GM12878 (cell line): ENCODE measurements at regions not wholly inside any gene's neighbourhood (a gene's known extent, or its start where the extent isn't known, plus 50 kb on each side); places are given as distances from the start of the nearest gene placed in this dataset.

Experiments
- ATAC-seq: fragments of 200-7000 bp; cut with Tn5 transposase; 3 replicates; pipeline ENCODE4 v1.9.1; 2020; ENCODE audit warnings: mild to moderate bottlenecking, moderate library complexity
- BruUV-seq: library from RNA; stranded (reverse); fragments of 400-500 nt; replicated peaks from 2 replicates; lab custom pipeline; 2021; lab: Mats Ljungman, UMichigan
- CTCF ChIA-PET: fragments of 300-600 bp; sonication (Branson Sonifier 250); formaldehyde crosslinking; extraction: SDS; loops from one replicate; lab custom pipeline; 2021; ENCODE audit warnings: inconsistent platforms; lab: Yijun Ruan, JAX
- POLR2A ChIA-PET: fragments of 350-600 bp; formaldehyde crosslinking; extraction: SDS; loops from one replicate; lab custom pipeline; 2021; ENCODE audit warnings: inconsistent platforms; lab: Charles Lee
- RAD21 ChIA-PET: fragments of 300-600 bp; sonication (Branson Sonifier 250); formaldehyde crosslinking; loops from one replicate; lab custom pipeline; 2023; ENCODE audit warnings: antibody characterized with exemption; ENCODE audit not compliant: unreplicated experiment; lab: Charles Lee
- SMC1A ChIA-PET: fragments of 300-600 bp; sonication (Branson Sonifier 250); formaldehyde crosslinking; loops from one replicate; lab custom pipeline; 2023; ENCODE audit not compliant: unreplicated experiment, uncharacterized antibody; lab: Charles Lee
- DNase-seq: peaks from one replicate; pipeline ENCODE4 v3.0.0-alpha.2; 2011; ENCODE audit warnings: low read depth, low spot score
- FAIRE-seq: peaks from 3 replicates; lab custom pipeline; 2011; peaks lifted over from hg19 to GRCh38; lab: Jason Lieb, UNC
- H2AFZ ChIP-seq: 2 replicates; pipeline ENCODE4 v1.6.0; 2011; ENCODE audit warnings: low read depth, low read length, control low read depth; ENCODE audit not compliant: control insufficient read depth
- H3K27ac ChIP-seq: 2 replicates; pipeline ENCODE4 v1.5.1; 2011; ENCODE audit warnings: control low read depth; ENCODE audit not compliant: control insufficient read depth, insufficient read depth
- H3K27me3 ChIP-seq, 2 experiments: replicated peaks in 1 of 2; 2 replicates each; pipeline versions ENCODE4 v1.6.0 to v1.6.1; 2011; ENCODE audit warnings: low read length in 1 of 2; ENCODE audit not compliant: control insufficient read depth in 2 of 2, insufficient read depth in 2 of 2
- H3K36me3 ChIP-seq, 2 experiments: 2 replicates each; pipeline ENCODE4 v1.5.1; 2011; ENCODE audit warnings: low read length in 1 of 2; ENCODE audit not compliant: control insufficient read depth in 2 of 2, insufficient read depth in 2 of 2
- H3K4me1 ChIP-seq: 2 replicates; pipeline ENCODE4 v1.6.1; 2011; ENCODE audit warnings: mild to moderate bottlenecking, low read length, moderate library complexity, mixed read lengths; ENCODE audit not compliant: control insufficient read depth, insufficient read depth
- H3K4me2 ChIP-seq: 2 replicates; pipeline ENCODE4 v1.6.0; 2011; ENCODE audit warnings: control low read depth; ENCODE audit not compliant: control insufficient read depth, insufficient read depth
- H3K4me3 ChIP-seq: fragments of 200-600 bp; sonication (generic); 2 replicates; pipeline ENCODE4 v1.5.1; 2016
- H3K79me2 ChIP-seq: 2 replicates; pipeline ENCODE4 v1.6.0; 2011; ENCODE audit warnings: low read length; ENCODE audit not compliant: control insufficient read depth, insufficient read depth
- H3K9ac ChIP-seq: 2 replicates; pipeline ENCODE4 v1.8.0; 2011; ENCODE audit warnings: low read length, control low read depth, mixed read lengths; ENCODE audit not compliant: control insufficient read depth, insufficient read depth
- H3K9me3 ChIP-seq: replicated peaks from 3 replicates; pipeline ENCODE4 v1.5.1; 2011; ENCODE audit warnings: mild to moderate bottlenecking, low read length; ENCODE audit not compliant: control insufficient read depth, insufficient read depth
- H4K20me1 ChIP-seq: 2 replicates; pipeline ENCODE4 v1.6.0; 2011; ENCODE audit not compliant: control insufficient read depth, insufficient read depth
- CEBPB ChIP-seq, 2 experiments: fragments of 150-350 bp in 1 of 2; IDR thresholded peaks; 2 replicates each; pipeline ENCODE4 v1.6.1; 2012 to 2014; ENCODE audit warnings: low read depth in 2 of 2, low read length in 2 of 2, borderline replicate concordance in 1 of 2, inconsistent platforms in 1 of 2
- CHD4 ChIP-seq: fragments of 200-600 bp; sonication (generic); IDR thresholded peaks from 2 replicates; pipeline ENCODE4 v1.6.1; 2016; ENCODE audit warnings: mild to moderate bottlenecking
- IKZF1 ChIP-seq: fragments of 450-650 bp; conservative IDR thresholded peaks from 2 replicates; pipeline ENCODE4 v1.6.1; 2017; ENCODE audit warnings: antibody characterized with exemption, mild to moderate bottlenecking
- IKZF2 ChIP-seq, 2 experiments: fragments of 450-650 bp; IDR thresholded peaks; 2 replicates each; pipeline ENCODE4 v1.6.1; 2017; ENCODE audit warnings: mild to moderate bottlenecking in 2 of 2, moderate library complexity in 2 of 2
- JUND ChIP-seq: IDR thresholded peaks from 2 replicates; pipeline ENCODE4 v1.6.1; 2012; ENCODE audit warnings: low read depth, mild to moderate bottlenecking, low read length, improper control_type of control experiment, moderate library complexity
- KAT2A ChIP-seq: conservative IDR thresholded peaks from 2 replicates; pipeline ENCODE4 v1.6.1; 2011; ENCODE audit warnings: low read depth, low read length; ENCODE audit not compliant: control insufficient read depth
- MEF2A ChIP-seq: IDR thresholded peaks from 2 replicates; pipeline ENCODE4 v1.6.1; 2011; ENCODE audit warnings: low read depth, mild to moderate bottlenecking, low read length, moderate library complexity; ENCODE audit not compliant: insufficient read depth
- POLR2AphosphoS5 ChIP-seq: IDR thresholded peaks from 2 replicates; pipeline ENCODE4 v1.6.1; 2011; ENCODE audit warnings: mild to moderate bottlenecking, low read length, inconsistent platforms
- RELA ChIP-seq: fragments of 450-650 bp; IDR thresholded peaks from 2 replicates; pipeline ENCODE4 v1.8.0; 2014; ENCODE audit warnings: borderline replicate concordance; ENCODE audit not compliant: partially characterized antibody
- ZNF207 ChIP-seq: fragments of 450-650 bp; IDR thresholded peaks from 2 replicates; pipeline ENCODE4 v1.6.1; 2014; ENCODE audit warnings: antibody characterized with exemption, mild to moderate bottlenecking, borderline replicate concordance
- WGBS: methylation state at CpG from one replicate; pipeline ENCODE4 v1.1.6; 2016; ENCODE audit warnings: low lambda C conversion rate; ENCODE audit not compliant: insufficient replicate concordance, insufficient coverage; ENCODE audit errors: missing lambda C conversion rate; 5-methylcytosine and 5-hydroxymethylcytosine counted together
- in situ Hi-C: fragments of 300-500 bp; cut with MboI; formaldehyde crosslinking; loops from 9 replicates; pipeline ENCODE4 v1.14.3; 2018; ENCODE audit warnings: mixed read lengths
- intact Hi-C: fragments of 100-400 bp; cut with micrococcal nuclease; formaldehyde crosslinking; loops from one replicate; pipeline ENCODE4 v1.14.2; 2022; ENCODE audit not compliant: unreplicated experiment
- TF ChIP-seq, protein P1 (sequence below): fragments of 450-650 bp; IDR thresholded peaks from 2 replicates; pipeline ENCODE4 v1.6.1; 2017; ENCODE audit warnings: mild to moderate bottlenecking
- TF ChIP-seq, protein P2 (sequence below): fragments of 450-650 bp; IDR thresholded peaks from 2 replicates; pipeline ENCODE4 v1.6.1; 2016; ENCODE audit warnings: mild to moderate bottlenecking
- TF ChIP-seq, protein P3 (sequence below): IDR thresholded peaks from 2 replicates; pipeline ENCODE4 v1.6.1; 2011; ENCODE audit warnings: borderline replicate concordance, low read depth, mild to moderate bottlenecking, moderate library complexity, mixed read lengths, low read length; ENCODE audit not compliant: insufficient read depth; ENCODE audit errors: extremely low read length
- TF ChIP-seq, protein P4 (sequence below): fragments of 450-650 bp; IDR thresholded peaks from 2 replicates; pipeline ENCODE4 v1.6.1; 2018; ENCODE audit warnings: mild to moderate bottlenecking, low read depth, moderate library complexity; ENCODE audit not compliant: partially characterized antibody
- TF ChIP-seq, protein P5 (sequence below): fragments of 450-650 bp; IDR thresholded peaks from 2 replicates; pipeline ENCODE4 v1.6.1; 2014; ENCODE audit warnings: mild to moderate bottlenecking

DNA sequence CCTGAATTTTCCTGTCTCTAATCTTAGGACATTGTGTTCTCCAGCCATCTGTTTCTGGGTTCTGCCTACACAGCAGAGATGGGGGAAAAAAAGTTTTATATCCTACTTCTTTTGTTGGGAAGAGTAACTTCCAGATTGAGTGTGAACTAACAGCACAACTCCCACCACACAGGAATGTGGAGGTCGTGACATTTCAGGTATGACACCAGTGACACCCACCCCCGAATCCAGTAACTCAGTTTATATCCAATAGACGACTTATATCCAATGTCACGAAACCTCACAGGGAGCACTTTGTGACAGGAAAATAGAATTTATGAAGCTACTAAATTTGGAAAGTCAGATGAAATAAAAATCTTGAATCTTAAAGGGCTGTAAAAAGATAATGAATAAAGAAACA lies 211.9 kb upstream of the GRM3 start (continued):
- TF ChIP-seq, protein P1, sequence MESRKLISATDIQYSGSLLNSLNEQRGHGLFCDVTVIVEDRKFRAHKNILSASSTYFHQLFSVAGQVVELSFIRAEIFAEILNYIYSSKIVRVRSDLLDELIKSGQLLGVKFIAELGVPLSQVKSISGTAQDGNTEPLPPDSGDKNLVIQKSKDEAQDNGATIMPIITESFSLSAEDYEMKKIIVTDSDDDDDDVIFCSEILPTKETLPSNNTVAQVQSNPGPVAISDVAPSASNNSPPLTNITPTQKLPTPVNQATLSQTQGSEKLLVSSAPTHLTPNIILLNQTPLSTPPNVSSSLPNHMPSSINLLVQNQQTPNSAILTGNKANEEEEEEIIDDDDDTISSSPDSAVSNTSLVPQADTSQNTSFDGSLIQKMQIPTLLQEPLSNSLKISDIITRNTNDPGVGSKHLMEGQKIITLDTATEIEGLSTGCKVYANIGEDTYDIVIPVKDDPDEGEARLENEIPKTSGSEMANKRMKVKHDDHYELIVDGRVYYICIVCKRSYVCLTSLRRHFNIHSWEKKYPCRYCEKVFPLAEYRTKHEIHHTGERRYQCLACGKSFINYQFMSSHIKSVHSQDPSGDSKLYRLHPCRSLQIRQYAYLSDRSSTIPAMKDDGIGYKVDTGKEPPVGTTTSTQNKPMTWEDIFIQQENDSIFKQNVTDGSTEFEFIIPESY, result no peak
- TF ChIP-seq, protein P2, sequence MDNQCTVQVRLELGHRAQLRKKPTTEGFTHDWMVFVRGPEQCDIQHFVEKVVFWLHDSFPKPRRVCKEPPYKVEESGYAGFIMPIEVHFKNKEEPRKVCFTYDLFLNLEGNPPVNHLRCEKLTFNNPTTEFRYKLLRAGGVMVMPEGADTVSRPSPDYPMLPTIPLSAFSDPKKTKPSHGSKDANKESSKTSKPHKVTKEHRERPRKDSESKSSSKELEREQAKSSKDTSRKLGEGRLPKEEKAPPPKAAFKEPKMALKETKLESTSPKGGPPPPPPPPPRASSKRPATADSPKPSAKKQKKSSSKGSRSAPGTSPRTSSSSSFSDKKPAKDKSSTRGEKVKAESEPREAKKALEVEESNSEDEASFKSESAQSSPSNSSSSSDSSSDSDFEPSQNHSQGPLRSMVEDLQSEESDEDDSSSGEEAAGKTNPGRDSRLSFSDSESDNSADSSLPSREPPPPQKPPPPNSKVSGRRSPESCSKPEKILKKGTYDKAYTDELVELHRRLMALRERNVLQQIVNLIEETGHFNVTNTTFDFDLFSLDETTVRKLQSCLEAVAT, result no peak
- TF ChIP-seq KAT2A (no peak), JUND (no peak), CHD4 (no peak), POLR2AphosphoS5 (no peak), MEF2A (no peak)
- TF ChIP-seq, protein P3, sequence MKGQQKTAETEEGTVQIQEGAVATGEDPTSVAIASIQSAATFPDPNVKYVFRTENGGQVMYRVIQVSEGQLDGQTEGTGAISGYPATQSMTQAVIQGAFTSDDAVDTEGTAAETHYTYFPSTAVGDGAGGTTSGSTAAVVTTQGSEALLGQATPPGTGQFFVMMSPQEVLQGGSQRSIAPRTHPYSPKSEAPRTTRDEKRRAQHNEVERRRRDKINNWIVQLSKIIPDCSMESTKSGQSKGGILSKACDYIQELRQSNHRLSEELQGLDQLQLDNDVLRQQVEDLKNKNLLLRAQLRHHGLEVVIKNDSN, result no peak
- TF ChIP-seq, all 136 proteins: peak for 0

DNA sequence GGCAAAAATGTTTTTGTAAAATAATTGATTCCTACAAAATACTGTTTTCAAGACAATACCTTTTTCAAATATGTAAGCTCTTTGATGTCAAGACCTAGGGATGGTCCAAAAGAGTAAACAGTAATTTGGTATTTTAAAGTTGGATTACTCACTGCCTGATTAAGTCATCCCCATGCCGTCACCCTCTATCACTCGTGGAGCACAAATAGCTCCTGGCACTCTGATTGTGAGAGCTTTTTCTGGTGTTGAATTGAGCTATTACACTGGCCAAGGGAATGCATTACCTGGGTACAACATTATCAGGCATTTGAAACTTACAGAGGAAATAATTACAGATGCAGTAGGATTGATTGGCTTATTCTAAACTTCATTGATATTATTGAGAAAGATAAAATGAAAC lies 231.9 kb upstream of the GRM3 start:
- H3K27me3 ChIP-seq, result no peaks in the 10 kb centered on the region
- no peak for ATAC-seq
- no peaks in the 10 kb centered on the region for H3K4me1 ChIP-seq
- in situ Hi-C loops, result no loop called here
- H3K4me3 ChIP-seq, result no peak overlapping the region
- SMC1A ChIA-PET, result no interaction called here
- DNase-seq, result no peak
- H2AFZ ChIP-seq, result no peak overlapping the region
- no peak for FAIRE-seq
- H3K9ac ChIP-seq, result no peak overlapping the region
- RAD21 ChIA-PET, result no interaction called here
- no peaks in the 10 kb centered on the region for H4K20me1 ChIP-seq
- no peaks in the 10 kb centered on the region for H3K79me2 ChIP-seq
- BruUV-seq, result no TSS peak
- WGBS, result 36% methylated on average over 2 of the region's 2 CpGs
- H3K36me3 ChIP-seq, result no peaks in the 10 kb centered on the region
- H3K4me2 ChIP-seq, result no peak overlapping the region
- no peaks in the 10 kb centered on the region for H3K9me3 ChIP-seq
- intact Hi-C loops, result no loop called here
- no peak overlapping the region for H3K27ac ChIP-seq
- CTCF ChIA-PET, result no interaction called here
- POLR2A ChIA-PET, result no interaction called here
- TF ChIP-seq, protein P4, sequence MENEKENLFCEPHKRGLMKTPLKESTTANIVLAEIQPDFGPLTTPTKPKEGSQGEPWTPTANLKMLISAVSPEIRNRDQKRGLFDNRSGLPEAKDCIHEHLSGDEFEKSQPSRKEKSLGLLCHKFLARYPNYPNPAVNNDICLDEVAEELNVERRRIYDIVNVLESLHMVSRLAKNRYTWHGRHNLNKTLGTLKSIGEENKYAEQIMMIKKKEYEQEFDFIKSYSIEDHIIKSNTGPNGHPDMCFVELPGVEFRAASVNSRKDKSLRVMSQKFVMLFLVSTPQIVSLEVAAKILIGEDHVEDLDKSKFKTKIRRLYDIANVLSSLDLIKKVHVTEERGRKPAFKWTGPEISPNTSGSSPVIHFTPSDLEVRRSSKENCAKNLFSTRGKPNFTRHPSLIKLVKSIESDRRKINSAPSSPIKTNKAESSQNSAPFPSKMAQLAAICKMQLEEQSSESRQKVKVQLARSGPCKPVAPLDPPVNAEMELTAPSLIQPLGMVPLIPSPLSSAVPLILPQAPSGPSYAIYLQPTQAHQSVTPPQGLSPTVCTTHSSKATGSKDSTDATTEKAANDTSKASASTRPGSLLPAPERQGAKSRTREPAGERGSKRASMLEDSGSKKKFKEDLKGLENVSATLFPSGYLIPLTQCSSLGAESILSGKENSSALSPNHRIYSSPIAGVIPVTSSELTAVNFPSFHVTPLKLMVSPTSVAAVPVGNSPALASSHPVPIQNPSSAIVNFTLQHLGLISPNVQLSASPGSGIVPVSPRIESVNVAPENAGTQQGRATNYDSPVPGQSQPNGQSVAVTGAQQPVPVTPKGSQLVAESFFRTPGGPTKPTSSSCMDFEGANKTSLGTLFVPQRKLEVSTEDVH, result no peak
- TF ChIP-seq ZNF207 (no peak), IKZF1 (no peak), RELA (no peak), CEBPB (IDR thresholded peaks at IDR 0.05; ENCODE audit: borderline replicate concordance in 1 of 2, low read depth in 2 of 2, low read length in 2 of 2) (no peak), IKZF2 (IDR thresholded peaks at IDR 0.05) (no peak), POLR2AphosphoS5 (no peak)
- TF ChIP-seq, protein P5, sequence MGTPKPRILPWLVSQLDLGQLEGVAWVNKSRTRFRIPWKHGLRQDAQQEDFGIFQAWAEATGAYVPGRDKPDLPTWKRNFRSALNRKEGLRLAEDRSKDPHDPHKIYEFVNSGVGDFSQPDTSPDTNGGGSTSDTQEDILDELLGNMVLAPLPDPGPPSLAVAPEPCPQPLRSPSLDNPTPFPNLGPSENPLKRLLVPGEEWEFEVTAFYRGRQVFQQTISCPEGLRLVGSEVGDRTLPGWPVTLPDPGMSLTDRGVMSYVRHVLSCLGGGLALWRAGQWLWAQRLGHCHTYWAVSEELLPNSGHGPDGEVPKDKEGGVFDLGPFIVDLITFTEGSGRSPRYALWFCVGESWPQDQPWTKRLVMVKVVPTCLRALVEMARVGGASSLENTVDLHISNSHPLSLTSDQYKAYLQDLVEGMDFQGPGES, result no peak
